C4-2B (cell line): ENCODE measurements at regions not wholly inside any gene's neighbourhood (a gene's known extent, or its start where the extent isn't known, plus 50 kb on each side); places are given as distances from the start of the nearest gene placed in this dataset.
"Not testable (repeated sequence)": the region's sequence is repeated elsewhere in the genome, so short reads cannot be mapped to it uniquely, and the experiment has no call there.

Experiments
- H3K27ac ChIP-seq: fragments of 450-650 bp; 2 replicates; pipeline ENCODE4 v1.5.1; 2017
- ZFX ChIP-seq: fragments of 450-650 bp; IDR thresholded peaks from 2 replicates; pipeline ENCODE4 v1.6.1; 2017
- TF ChIP-seq, protein P1 (sequence below): fragments of 450-650 bp; conservative IDR thresholded peaks from 2 replicates; pipeline ENCODE4 v1.5.1; 2017; ENCODE audit warnings: mild to moderate bottlenecking

- no peak overlapping the region for H3K27ac ChIP-seq
- TF ChIP-seq, protein P1, sequence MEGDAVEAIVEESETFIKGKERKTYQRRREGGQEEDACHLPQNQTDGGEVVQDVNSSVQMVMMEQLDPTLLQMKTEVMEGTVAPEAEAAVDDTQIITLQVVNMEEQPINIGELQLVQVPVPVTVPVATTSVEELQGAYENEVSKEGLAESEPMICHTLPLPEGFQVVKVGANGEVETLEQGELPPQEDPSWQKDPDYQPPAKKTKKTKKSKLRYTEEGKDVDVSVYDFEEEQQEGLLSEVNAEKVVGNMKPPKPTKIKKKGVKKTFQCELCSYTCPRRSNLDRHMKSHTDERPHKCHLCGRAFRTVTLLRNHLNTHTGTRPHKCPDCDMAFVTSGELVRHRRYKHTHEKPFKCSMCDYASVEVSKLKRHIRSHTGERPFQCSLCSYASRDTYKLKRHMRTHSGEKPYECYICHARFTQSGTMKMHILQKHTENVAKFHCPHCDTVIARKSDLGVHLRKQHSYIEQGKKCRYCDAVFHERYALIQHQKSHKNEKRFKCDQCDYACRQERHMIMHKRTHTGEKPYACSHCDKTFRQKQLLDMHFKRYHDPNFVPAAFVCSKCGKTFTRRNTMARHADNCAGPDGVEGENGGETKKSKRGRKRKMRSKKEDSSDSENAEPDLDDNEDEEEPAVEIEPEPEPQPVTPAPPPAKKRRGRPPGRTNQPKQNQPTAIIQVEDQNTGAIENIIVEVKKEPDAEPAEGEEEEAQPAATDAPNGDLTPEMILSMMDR = no peak
- no peak for TF ChIP-seq ZFX
Observed at GRCh38 chr6:93183531-93183972, 235.8 kb downstream of the EPHA7 start.

DNA sequence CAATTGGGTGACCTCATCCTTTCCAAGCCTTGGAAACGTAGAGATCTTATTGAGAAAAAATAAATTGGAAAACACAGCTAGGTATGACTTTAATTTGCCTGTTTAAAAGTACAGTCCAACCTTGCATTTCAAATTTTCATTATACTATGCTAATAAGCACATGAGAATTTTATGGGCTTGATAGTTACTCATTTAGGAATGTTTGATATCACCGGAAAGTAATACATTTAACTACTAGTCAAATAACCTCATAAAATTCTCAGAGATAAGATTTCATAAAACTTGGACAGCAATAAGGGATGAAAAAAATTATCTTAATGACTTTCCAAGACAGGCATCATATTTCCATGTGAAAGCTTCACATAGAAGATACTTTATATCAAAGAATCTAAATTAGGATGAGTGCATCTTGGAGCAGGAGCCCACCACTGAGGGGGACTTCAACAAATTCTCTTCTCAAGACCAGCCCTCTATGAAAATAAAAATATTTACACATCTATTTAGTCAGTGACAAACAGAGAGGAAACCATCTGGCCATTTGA, 236.3 kb downstream of the EPHA7 start:
- H3K27ac ChIP-seq = no peak overlapping the region
- TF ChIP-seq, protein P1 = no peak
- TF ChIP-seq ZFX = no peak

DNA sequence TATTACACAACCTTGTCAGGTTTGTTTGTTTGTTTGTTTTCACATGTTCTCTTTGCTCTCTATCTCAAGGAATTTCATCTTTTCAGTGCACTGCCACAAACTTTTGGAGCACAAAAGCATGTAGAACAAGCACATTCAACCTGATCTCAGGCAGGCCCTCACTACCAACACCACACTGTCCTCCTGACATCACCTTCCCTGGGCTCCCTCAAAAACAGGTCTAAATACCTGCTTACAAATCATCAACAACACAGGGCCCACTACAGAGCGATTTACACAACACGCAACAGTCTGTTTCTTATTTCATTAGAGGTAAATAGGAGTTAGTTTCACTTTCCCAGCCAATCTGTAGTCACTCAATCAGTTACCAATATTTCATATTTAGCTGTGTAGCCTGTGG, 241.4 kb downstream of the EPHA7 start:
- no peak overlapping the region for H3K27ac ChIP-seq
- TF ChIP-seq, protein P1 = no peak
- TF ChIP-seq ZFX = no peak

- no peak overlapping the region for H3K27ac ChIP-seq
- TF ChIP-seq, protein P1 = no peak
- no peak for TF ChIP-seq ZFX
Observed at GRCh38 chr6:93177438-93177837, 241.9 kb downstream of the EPHA7 start.

- no peak for TF ChIP-seq ZFX
- TF ChIP-seq, protein P1 = no peak
- H3K27ac ChIP-seq = no peak overlapping the region
Observed at GRCh38 chr6:93176070-93176469, 243.3 kb downstream of the EPHA7 start.

GRCh38 chr6:93173573-93173972, 245.8 kb downstream of the EPHA7 start:
- not testable (repeated sequence) for H3K27ac ChIP-seq

GRCh38 chr6:93165850-93166430, 253.4 kb downstream of the EPHA7 start:
- H3K27ac ChIP-seq = no peak overlapping the region
- no peak for TF ChIP-seq ZFX
- TF ChIP-seq, protein P1 = no peak

- H3K27ac ChIP-seq = no peak overlapping the region
- TF ChIP-seq, protein P1 = no peak
- TF ChIP-seq ZFX = no peak
Observed at GRCh38 chr6:93164781-93165180, 254.6 kb downstream of the EPHA7 start.
